ENCODE measurements at regions not wholly inside any gene's neighbourhood (a gene's known extent, or its start where the extent isn't known, plus 50 kb on each side); places are given as distances from the start of the nearest gene placed in this dataset.

- CTCF ChIA-PET = no interaction called here
- WGBS (ENCODE audit: insufficient coverage) = no CpG with 5 or more reads among the region's 2 CpGs
- no peak overlapping the region for H3K4me3 ChIP-seq (ENCODE audit: control insufficient read depth in 1 of 7, extremely low read depth in 1 of 7, insufficient read depth in 4 of 7, low read depth in 2 of 7, low read length in 6 of 7)
- H3K27ac ChIP-seq (ENCODE audit: insufficient read depth in 1 of 2, low read depth in 1 of 2, low read length in 2 of 2, poor library complexity in 1 of 2, severe bottlenecking in 2 of 2) = no peak overlapping the region
- H3K4me1 ChIP-seq (ENCODE audit: control extremely low read depth in 1 of 4, control insufficient read depth in 4 of 4, insufficient read depth in 4 of 4, low read length in 3 of 4) = no peaks in the 10 kb centered on the region
- no peaks in the 10 kb centered on the region for H3K27me3 ChIP-seq (replicated peaks in 2 of 5; ENCODE audit: control insufficient read depth in 4 of 5, insufficient read depth in 5 of 5, low read length in 4 of 5)
- H3K36me3 ChIP-seq (ENCODE audit: control insufficient read depth in 4 of 4, insufficient read depth in 4 of 4, low read length in 3 of 4) = no peaks in the 10 kb centered on the region
- POLR2A ChIA-PET = no interaction called here
- H3K9me3 ChIP-seq (ENCODE audit: control extremely low read depth in 1 of 5, control insufficient read depth in 4 of 5, insufficient read depth in 2 of 5, low read depth in 1 of 5, low read length in 4 of 5) = peaks cover 0 to 2% (median 0%) of the 10 kb centered on the region in 5 experiments
- no peak for DNase-seq
Observed at GRCh38 chr6:67680297-67680932, 954.7 kb upstream of the ADGRB3 start.

DNA sequence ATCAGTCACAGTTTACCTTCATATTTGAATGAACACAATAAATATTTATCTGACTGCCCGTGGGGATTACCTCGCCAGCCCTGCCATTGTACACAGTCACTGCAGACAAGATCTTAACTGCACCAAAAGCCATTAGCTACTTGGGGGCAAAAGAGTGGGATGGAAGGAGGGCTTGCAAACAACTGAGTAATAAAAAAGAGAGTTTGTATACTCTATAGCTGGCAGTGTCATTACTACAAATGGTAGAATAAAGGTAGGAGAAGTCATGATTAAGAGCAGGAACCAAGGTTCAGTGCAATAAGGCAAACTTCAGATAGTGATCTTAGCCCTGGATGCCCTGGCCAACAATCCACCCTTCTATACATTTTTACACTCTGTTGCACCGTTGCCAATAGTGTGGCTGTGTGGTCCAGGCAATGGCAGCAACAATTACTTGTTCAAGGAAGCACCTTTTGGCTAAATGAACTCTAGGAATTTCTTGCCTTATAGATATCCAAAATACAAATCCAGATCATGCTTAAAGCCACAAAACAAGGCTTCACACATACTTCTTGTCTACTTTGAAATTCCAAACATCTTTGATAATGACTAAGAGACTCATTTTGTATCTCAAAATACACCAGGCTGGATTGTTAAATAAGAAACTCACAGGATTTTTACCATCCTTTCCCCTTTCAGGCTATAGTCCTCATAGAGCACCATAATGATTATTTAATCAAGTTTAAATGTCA is 955.4 kb upstream of the ADGRB3 start:
- no peaks in the 10 kb centered on the region for H3K4me1 ChIP-seq (ENCODE audit: control extremely low read depth in 1 of 4, control insufficient read depth in 4 of 4, insufficient read depth in 4 of 4, low read length in 3 of 4)

GRCh38 chr6:67676892-67677291 is 958.2 kb upstream of the ADGRB3 start:
- Histone ChIP-seq H3K27me3 (replicated peaks in 2 of 5; ENCODE audit: control insufficient read depth in 4 of 5, insufficient read depth in 5 of 5, low read length in 4 of 5) (no peaks in the 10 kb centered on the region), H3K4me3 (ENCODE audit: control insufficient read depth in 1 of 7, extremely low read depth in 1 of 7, insufficient read depth in 4 of 7, low read depth in 2 of 7, low read length in 6 of 7) (no peak overlapping the region), H3K9me3 (ENCODE audit: control extremely low read depth in 1 of 5, control insufficient read depth in 4 of 5, insufficient read depth in 2 of 5, low read depth in 1 of 5, low read length in 4 of 5) (peaks cover 4 to 11% (median 5%) of the 10 kb centered on the region in 5 experiments), H3K27ac (ENCODE audit: insufficient read depth in 1 of 2, low read depth in 1 of 2, low read length in 2 of 2, poor library complexity in 1 of 2, severe bottlenecking in 2 of 2) (no peak overlapping the region), H3K4me1 (ENCODE audit: control extremely low read depth in 1 of 4, control insufficient read depth in 4 of 4, insufficient read depth in 4 of 4, low read length in 3 of 4) (no peaks in the 10 kb centered on the region), H3K36me3 (ENCODE audit: control insufficient read depth in 4 of 4, insufficient read depth in 4 of 4, low read length in 3 of 4) (no peaks in the 10 kb centered on the region)
- no CpG with 5 or more reads among the region's 1 CpG for WGBS (ENCODE audit: insufficient coverage)
- POLR2A ChIA-PET = no interaction called here
- CTCF ChIA-PET = no interaction called here
- DNase-seq = no peak

More for the DNA sequence above, 955.4 kb upstream of the ADGRB3 start:
- Histone ChIP-seq H3K9me3 (ENCODE audit: control extremely low read depth in 1 of 5, control insufficient read depth in 4 of 5, insufficient read depth in 2 of 5, low read depth in 1 of 5, low read length in 4 of 5) (peaks cover 0 to 6% (median 2%) of the 10 kb centered on the region in 5 experiments), H3K27ac (ENCODE audit: insufficient read depth in 1 of 2, low read depth in 1 of 2, low read length in 2 of 2, poor library complexity in 1 of 2, severe bottlenecking in 2 of 2) (no peak overlapping the region), H3K27me3 (replicated peaks in 2 of 5; ENCODE audit: control insufficient read depth in 4 of 5, insufficient read depth in 5 of 5, low read length in 4 of 5) (no peaks in the 10 kb centered on the region), H3K36me3 (ENCODE audit: control insufficient read depth in 4 of 4, insufficient read depth in 4 of 4, low read length in 3 of 4) (no peaks in the 10 kb centered on the region), H3K4me3 (ENCODE audit: control insufficient read depth in 1 of 7, extremely low read depth in 1 of 7, insufficient read depth in 4 of 7, low read depth in 2 of 7, low read length in 6 of 7) (no peak overlapping the region)
- POLR2A ChIA-PET = no interaction called here
- DNase-seq = no peak
- 75% methylated on average over 1 of the region's 3 CpGs for WGBS (ENCODE audit: insufficient coverage)
- CTCF ChIA-PET = no interaction called here

DNA sequence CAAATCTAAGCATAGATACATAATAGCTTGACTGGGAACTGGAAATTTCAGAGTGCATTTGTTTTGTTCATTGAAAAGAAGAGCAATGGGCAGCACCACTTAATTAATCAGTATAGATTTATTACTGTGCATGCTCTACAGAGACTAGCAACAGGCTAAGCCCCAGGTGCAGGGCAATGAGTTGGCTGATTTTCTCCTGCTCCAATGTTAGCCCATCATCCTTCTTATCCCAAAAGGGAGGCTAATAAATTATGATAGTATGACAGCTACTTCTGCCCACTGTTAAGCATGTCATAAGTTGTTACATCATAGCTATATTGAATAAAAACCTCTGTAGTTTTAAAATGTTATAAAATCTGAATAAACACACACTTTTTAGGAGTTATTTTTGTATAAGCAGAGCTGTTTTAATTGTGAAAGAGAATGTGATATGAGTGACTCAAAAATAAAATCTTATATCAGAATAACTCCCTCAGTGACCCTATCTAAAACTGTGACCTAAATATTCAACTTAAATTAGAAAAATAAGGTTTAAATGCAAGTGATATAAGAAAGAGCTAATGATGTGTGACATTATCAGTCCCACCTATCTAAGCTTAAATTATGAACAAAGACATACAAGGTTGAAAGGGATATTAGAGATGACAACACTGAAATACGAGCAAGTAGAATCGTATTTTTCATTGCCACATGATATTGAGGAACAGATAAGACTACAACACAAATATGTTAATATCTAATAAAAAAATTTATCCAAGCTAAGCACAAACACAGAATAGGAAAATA is 967.3 kb upstream of the ADGRB3 start:
- H3K27ac ChIP-seq (ENCODE audit: insufficient read depth in 1 of 2, low read depth in 1 of 2, low read length in 2 of 2, poor library complexity in 1 of 2, severe bottlenecking in 2 of 2) = no peak overlapping the region
- H3K36me3 ChIP-seq (ENCODE audit: control insufficient read depth in 4 of 4, insufficient read depth in 4 of 4, low read length in 3 of 4) = no peaks in the 10 kb centered on the region
- ChIA-PET POLR2A (no interaction called here), CTCF (no interaction called here)
- H3K27me3 ChIP-seq (replicated peaks in 2 of 5; ENCODE audit: control insufficient read depth in 4 of 5, insufficient read depth in 5 of 5, low read length in 4 of 5) = no peaks in the 10 kb centered on the region
- DNase-seq = no peak
- H3K4me3 ChIP-seq (ENCODE audit: control insufficient read depth in 1 of 7, extremely low read depth in 1 of 7, insufficient read depth in 4 of 7, low read depth in 2 of 7, low read length in 6 of 7) = no peak overlapping the region
- peaks cover 0 to 7% (median 0%) of the 10 kb centered on the region in 5 experiments for H3K9me3 ChIP-seq (ENCODE audit: control extremely low read depth in 1 of 5, control insufficient read depth in 4 of 5, insufficient read depth in 2 of 5, low read depth in 1 of 5, low read length in 4 of 5)
- no CpG with 5 or more reads among the region's 2 CpGs for WGBS (ENCODE audit: insufficient coverage)
- H3K4me1 ChIP-seq (ENCODE audit: control extremely low read depth in 1 of 4, control insufficient read depth in 4 of 4, insufficient read depth in 4 of 4, low read length in 3 of 4) = no peaks in the 10 kb centered on the region

DNA sequence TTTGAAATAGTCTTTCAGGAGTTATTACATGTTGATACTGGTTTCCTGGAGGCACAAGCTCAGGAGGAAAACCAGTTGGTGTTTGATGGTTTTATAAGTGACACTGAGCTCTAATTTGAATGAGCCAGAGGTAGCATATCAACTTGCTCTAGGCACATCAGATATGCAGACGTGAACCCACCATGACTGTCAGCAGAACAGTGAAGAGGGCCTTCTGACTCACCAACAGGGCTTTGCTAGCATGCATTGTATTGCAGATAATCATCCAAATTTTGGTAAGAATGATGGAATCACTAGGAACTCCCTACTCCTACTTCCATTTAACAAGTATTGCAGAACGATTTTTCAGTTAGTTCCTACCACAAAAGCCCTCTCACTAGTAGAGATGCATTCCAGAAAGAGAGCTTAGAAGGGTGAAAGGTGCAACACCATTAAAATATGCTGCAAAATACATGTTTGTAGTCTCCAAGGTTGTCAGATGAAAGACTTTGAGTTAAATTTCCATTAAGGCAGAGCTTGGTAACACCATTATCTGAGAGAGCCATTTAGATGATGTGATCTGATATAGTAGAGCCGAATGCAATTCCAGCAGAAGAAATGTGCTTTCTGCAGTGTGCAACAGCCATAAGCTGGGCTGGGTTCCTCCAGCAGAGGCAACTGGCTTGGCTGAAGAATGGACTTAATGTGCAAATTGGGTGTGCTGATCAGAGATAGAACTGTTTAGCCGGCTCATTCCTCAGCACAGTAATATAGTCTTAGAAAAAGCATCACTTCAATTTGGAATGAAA is 968.7 kb upstream of the ADGRB3 start:
- ChIA-PET CTCF (no interaction called here), POLR2A (no interaction called here)
- 92% methylated on average over 2 of the region's 4 CpGs for WGBS (ENCODE audit: insufficient coverage)

DNA sequence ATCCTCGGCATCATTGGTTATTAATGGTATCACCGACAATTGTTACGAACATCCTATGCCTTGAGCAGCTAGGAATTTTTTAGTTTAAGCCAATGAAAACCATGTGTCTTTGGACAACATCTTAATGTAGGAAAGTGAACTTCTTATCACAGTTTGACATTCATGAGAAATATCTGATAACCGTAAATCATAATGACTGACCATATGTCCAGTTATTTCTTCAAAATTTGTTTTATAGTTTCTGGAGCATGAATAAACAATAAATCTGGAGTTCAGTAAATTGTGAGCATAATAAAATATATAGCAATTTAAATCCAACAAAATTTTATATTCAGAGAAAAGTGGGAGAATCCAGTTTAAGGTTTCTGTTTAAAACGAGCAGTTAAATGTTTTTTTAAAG is 970.1 kb upstream of the ADGRB3 start:
- WGBS (ENCODE audit: insufficient coverage) = 100% methylated on average over 3 of the region's 5 CpGs
- H3K27ac ChIP-seq (ENCODE audit: insufficient read depth in 1 of 2, low read depth in 1 of 2, low read length in 2 of 2, poor library complexity in 1 of 2, severe bottlenecking in 2 of 2) = no peak overlapping the region
- H3K4me1 ChIP-seq (ENCODE audit: control extremely low read depth in 1 of 4, control insufficient read depth in 4 of 4, insufficient read depth in 4 of 4, low read length in 3 of 4) = no peaks in the 10 kb centered on the region
- no peak overlapping the region for H3K4me3 ChIP-seq (ENCODE audit: control insufficient read depth in 1 of 7, extremely low read depth in 1 of 7, insufficient read depth in 4 of 7, low read depth in 2 of 7, low read length in 6 of 7)
- peaks cover 0 to 6% (median 2%) of the 10 kb centered on the region in 5 experiments for H3K9me3 ChIP-seq (ENCODE audit: control extremely low read depth in 1 of 5, control insufficient read depth in 4 of 5, insufficient read depth in 2 of 5, low read depth in 1 of 5, low read length in 4 of 5)
- H3K36me3 ChIP-seq (ENCODE audit: control insufficient read depth in 4 of 4, insufficient read depth in 4 of 4, low read length in 3 of 4) = no peaks in the 10 kb centered on the region
- POLR2A ChIA-PET = interaction anchor here (0.7 kb wide), 1 partner anchor 19 kb away, joined by 3 read pairs; no protein-coding TSS in a partner anchor
- CTCF ChIA-PET = no interaction called here
- DNase-seq = no peak
- H3K27me3 ChIP-seq (replicated peaks in 2 of 5; ENCODE audit: control insufficient read depth in 4 of 5, insufficient read depth in 5 of 5, low read length in 4 of 5) = no peaks in the 10 kb centered on the region

More for the DNA sequence above, 968.7 kb upstream of the ADGRB3 start:
- H3K27ac ChIP-seq (ENCODE audit: insufficient read depth in 1 of 2, low read depth in 1 of 2, low read length in 2 of 2, poor library complexity in 1 of 2, severe bottlenecking in 2 of 2) = no peak overlapping the region
- H3K36me3 ChIP-seq (ENCODE audit: control insufficient read depth in 4 of 4, insufficient read depth in 4 of 4, low read length in 3 of 4) = no peaks in the 10 kb centered on the region
- H3K4me1 ChIP-seq (ENCODE audit: control extremely low read depth in 1 of 4, control insufficient read depth in 4 of 4, insufficient read depth in 4 of 4, low read length in 3 of 4) = no peaks in the 10 kb centered on the region
- H3K27me3 ChIP-seq (replicated peaks in 2 of 5; ENCODE audit: control insufficient read depth in 4 of 5, insufficient read depth in 5 of 5, low read length in 4 of 5) = no peaks in the 10 kb centered on the region
- no peak overlapping the region for H3K4me3 ChIP-seq (ENCODE audit: control insufficient read depth in 1 of 7, extremely low read depth in 1 of 7, insufficient read depth in 4 of 7, low read depth in 2 of 7, low read length in 6 of 7)
- DNase-seq = no peak
- peaks cover 0 to 7% (median 2%) of the 10 kb centered on the region in 5 experiments for H3K9me3 ChIP-seq (ENCODE audit: control extremely low read depth in 1 of 5, control insufficient read depth in 4 of 5, insufficient read depth in 2 of 5, low read depth in 1 of 5, low read length in 4 of 5)

Data from common myeloid progenitor, CD34-positive (primary cell).